Uterus (tissue), 2 donors: ENCODE measurements at regions not wholly inside any gene's neighbourhood (a gene's known extent, or its start where the extent isn't known, plus 50 kb on each side); places are given as distances from the start of the nearest gene placed in this dataset.

Source experiments
- CTCF ChIP-seq, 4 experiments: fragments of 200-600 bp in 2 of 4; fragments of 450-650 bp in 2 of 4; sonication (generic) in 2 of 4; IDR thresholded peaks; one replicate each; pipeline ENCODE4 v1.5.1; 2016 to 2019; ENCODE audit warnings: antibody characterized with exemption in 4 of 4, mild to moderate bottlenecking in 2 of 4, moderate library complexity in 1 of 4
- POLR2A ChIP-seq, 2 donors: fragments of 450-650 bp; IDR thresholded peaks; one replicate each; pipeline ENCODE4 v1.6.1; 2016; ENCODE audit warnings: antibody characterized with exemption in 2 of 2, mild to moderate bottlenecking in 1 of 2, moderate library complexity in 1 of 2

GRCh38 chr10:21300551-21300950 is 224.9 kb downstream of the SKIDA1 start:
- TF ChIP-seq CTCF (IDR thresholded peaks at IDR 0.05) = no peak
- no peak for TF ChIP-seq POLR2A (IDR thresholded peaks at IDR 0.05)
